AG09309 (cell line): ENCODE measurements at regions not wholly inside any gene's neighbourhood (a gene's known extent, or its start where the extent isn't known, plus 50 kb on each side); places are given as distances from the start of the nearest gene placed in this dataset.

Source experiments
- DNase-seq: peaks from one replicate; pipeline ENCODE4 v3.0.0-alpha.2; 2010; ENCODE audit warnings: low read depth
- H3K4me3 ChIP-seq: 2 replicates; pipeline ENCODE4 v1.5.1; 2011; ENCODE audit warnings: mild to moderate bottlenecking, low read depth, low read length, moderate library complexity; ENCODE audit not compliant: control insufficient read depth
- TF ChIP-seq, protein P1 (sequence below): IDR thresholded peaks from 2 replicates; pipeline ENCODE4 v1.5.1; 2011; ENCODE audit warnings: mild to moderate bottlenecking, low read depth, low read length, inconsistent platforms; ENCODE audit not compliant: insufficient read depth, control insufficient read depth; ENCODE audit errors: missing control alignments

DNA sequence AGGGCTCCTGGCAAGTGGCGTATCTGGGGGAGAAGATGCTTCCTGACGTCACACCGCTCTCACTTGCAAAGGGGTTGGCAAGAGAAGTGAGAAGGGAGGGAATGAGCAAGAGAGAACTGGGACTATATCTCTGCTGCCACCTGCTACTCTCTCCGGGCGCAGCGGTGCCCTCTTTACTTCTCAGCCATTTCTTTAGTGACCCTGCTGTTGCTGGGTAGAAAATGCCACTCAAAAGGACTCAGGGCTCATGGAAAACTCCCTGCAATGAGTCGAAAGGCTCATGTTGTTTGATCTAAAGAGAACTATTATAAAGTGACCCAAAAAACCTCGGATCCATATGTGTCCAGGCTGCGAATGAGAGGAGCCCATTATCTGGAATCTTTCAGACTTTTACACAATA, 401.8 kb downstream of the SAMD5 start:
- no peak for DNase-seq
- TF ChIP-seq, protein P1, sequence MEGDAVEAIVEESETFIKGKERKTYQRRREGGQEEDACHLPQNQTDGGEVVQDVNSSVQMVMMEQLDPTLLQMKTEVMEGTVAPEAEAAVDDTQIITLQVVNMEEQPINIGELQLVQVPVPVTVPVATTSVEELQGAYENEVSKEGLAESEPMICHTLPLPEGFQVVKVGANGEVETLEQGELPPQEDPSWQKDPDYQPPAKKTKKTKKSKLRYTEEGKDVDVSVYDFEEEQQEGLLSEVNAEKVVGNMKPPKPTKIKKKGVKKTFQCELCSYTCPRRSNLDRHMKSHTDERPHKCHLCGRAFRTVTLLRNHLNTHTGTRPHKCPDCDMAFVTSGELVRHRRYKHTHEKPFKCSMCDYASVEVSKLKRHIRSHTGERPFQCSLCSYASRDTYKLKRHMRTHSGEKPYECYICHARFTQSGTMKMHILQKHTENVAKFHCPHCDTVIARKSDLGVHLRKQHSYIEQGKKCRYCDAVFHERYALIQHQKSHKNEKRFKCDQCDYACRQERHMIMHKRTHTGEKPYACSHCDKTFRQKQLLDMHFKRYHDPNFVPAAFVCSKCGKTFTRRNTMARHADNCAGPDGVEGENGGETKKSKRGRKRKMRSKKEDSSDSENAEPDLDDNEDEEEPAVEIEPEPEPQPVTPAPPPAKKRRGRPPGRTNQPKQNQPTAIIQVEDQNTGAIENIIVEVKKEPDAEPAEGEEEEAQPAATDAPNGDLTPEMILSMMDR = no peak

DNA sequence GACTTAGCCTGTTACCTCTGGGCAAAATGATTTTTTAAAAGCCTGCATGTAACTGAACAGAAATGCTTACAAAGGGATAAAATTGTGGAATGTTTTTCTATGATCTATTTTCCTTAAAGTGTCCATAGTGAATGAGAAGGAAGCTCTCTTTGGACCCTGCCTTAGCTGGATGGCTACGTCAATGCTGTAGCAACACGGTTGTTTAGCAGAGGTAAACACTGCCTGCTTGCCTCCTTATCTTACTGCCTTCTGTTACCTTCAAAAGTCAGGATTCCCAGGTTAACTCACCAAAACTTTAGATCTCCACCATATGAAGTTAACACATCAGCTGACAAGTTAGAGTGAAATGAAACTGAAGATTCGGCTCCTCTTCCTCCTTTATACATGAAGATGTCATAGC, 402.6 kb downstream of the SAMD5 start:
- TF ChIP-seq, protein P1 = no peak
- no peak for DNase-seq
- no peak overlapping the region for H3K4me3 ChIP-seq

More for the DNA sequence above, 401.8 kb downstream of the SAMD5 start:
- H3K4me3 ChIP-seq = no peak overlapping the region

DNA sequence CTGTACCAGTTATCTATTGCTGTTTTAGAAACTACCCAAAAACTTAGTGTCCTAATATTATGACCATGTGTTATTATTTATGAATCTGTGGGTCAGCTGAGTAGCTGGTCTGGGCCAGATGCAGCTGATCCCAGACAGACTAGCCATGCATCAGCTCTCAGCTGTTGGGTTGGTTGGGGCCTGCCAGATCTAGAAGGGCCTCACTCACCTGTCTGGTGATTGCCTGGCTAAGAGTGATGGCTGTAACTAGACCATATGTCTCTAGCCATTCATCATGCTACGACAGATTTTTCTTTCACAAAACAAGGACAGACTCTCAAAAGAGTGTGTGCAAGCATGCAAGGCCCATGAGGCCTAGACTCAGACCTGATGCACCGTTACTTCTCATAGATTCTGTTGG, 403.2 kb downstream of the SAMD5 start:
- no peak for DNase-seq

DNA sequence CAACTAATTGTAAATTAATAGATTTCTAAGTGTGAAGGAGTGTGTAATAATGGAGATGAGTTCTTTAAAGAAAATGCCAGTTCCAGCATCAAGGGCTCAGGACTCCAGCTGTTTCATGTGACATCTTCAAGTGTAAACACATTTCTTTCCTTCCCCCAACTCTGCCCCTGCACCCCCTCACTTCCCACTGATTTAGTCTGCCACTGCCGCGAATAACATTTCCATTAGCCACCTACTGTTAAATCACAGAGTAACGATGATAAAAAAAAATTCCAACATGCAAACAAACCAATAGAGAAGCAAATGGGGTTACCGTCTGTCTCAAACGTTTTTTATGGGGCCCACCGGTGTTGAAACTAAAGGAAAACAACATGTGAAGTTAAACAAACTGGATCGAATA, 414.3 kb downstream of the SAMD5 start:
- DNase-seq = no peak
- H3K4me3 ChIP-seq = no peak overlapping the region
- TF ChIP-seq, protein P1 = no peak

More for the DNA sequence above, 403.2 kb downstream of the SAMD5 start:
- no peak overlapping the region for H3K4me3 ChIP-seq
- TF ChIP-seq, protein P1 = no peak

DNA sequence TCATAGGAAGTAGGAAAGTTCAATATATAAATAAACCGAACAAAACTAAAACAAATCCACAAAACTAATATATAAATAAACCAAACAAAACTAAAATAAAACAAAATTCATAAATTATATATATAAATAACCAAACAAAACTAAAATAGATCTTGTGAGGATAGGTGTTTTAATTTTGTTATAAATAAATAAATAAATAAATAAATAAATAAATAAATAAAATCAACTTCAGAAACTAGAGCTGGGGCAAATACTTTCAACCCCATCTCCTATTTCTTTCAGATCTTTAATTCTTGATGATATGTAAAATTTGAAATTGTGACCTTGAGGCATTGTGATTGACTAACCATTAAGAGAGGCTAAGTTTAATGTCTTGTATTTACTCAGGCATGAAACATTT, 416.1 kb downstream of the SAMD5 start:
- DNase-seq = no peak
- H3K4me3 ChIP-seq = no peak overlapping the region
- TF ChIP-seq, protein P1 = no peak

DNA sequence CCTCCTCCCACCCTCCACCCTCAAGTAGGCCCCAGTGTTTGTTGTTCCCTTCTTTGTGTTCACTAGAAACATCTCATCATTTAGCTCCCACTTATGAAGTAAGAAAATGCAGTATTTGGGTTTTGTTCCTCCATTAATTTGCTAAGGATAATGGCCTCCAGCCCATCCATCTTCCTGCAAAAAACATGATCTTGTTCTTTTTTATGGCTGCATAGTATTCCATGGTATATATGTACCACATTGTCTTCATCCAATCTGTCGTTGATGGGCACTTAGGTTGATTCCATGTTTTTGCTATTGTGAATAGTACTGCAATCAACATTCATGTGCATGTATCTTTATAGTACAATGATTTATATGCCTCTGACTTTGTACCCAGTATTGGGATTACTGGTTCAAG, 416.8 kb upstream of the SASH1 start:
- DNase-seq = no peak
- TF ChIP-seq, protein P1 = no peak
- H3K4me3 ChIP-seq = no peak overlapping the region

DNA sequence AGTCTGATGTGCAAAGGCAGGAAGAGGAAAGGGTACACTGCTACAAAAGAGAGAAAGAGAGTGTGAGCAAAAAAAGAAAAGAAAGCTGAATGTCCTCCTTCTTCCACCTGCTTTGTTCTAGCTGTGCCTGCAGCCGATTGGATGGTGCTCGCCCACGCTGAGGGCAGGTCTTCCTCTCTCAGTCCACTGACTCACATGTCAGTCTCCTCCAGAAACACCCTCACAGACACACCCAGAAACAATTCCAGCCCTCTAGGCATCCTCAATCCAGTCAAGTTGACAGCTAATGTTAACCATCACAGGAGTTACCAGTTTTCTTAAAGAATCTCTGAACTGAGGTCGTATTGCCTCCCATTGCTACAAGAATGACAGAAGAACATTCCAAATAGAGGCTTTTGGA, 411.9 kb upstream of the SASH1 start:
- TF ChIP-seq, protein P1 = no peak
- no peak for DNase-seq
- H3K4me3 ChIP-seq = no peak overlapping the region
